D721Med (cell line): ENCODE measurements at regions not wholly inside any gene's neighbourhood (a gene's known extent, or its start where the extent isn't known, plus 50 kb on each side); places are given as distances from the start of the nearest gene placed in this dataset.

Experiments
- DNase-seq: peaks from one replicate; pipeline ENCODE4 v3.0.0; 2011; ENCODE audit warnings: low spot score; ENCODE audit not compliant: insufficient read length
- FAIRE-seq: peaks from 2 replicates; lab custom pipeline; 2011; peaks lifted over from hg19 to GRCh38; lab: Jason Lieb, UNC
- TF ChIP-seq, protein P1 (sequence below): IDR thresholded peaks from 2 replicates; pipeline ENCODE4 v1.5.1; 2012; ENCODE audit warnings: mild to moderate bottlenecking, control low read depth; ENCODE audit not compliant: insufficient read depth; ENCODE audit errors: missing control alignments

DNA sequence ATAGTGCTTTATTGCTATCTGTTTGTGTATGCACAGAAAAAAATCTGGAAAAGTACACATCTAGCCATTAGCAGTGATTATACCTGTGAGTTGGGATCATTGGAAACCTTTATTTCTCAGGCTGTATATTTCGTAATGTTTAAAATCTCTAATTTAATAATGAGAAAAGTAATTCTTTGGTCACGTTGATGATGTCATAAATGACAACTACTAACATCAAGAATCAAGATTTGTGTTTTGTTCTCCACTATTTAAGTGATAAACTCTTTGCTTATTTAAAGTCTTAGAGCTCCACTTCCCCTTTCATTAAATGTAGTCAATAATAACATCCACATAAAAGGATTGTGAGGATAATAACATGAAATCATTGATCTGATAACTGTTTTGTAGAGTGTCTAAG lies 126.2 kb downstream of the TMA16 start:
- DNase-seq (no peak), FAIRE-seq (no peak)
- TF ChIP-seq, protein P1, sequence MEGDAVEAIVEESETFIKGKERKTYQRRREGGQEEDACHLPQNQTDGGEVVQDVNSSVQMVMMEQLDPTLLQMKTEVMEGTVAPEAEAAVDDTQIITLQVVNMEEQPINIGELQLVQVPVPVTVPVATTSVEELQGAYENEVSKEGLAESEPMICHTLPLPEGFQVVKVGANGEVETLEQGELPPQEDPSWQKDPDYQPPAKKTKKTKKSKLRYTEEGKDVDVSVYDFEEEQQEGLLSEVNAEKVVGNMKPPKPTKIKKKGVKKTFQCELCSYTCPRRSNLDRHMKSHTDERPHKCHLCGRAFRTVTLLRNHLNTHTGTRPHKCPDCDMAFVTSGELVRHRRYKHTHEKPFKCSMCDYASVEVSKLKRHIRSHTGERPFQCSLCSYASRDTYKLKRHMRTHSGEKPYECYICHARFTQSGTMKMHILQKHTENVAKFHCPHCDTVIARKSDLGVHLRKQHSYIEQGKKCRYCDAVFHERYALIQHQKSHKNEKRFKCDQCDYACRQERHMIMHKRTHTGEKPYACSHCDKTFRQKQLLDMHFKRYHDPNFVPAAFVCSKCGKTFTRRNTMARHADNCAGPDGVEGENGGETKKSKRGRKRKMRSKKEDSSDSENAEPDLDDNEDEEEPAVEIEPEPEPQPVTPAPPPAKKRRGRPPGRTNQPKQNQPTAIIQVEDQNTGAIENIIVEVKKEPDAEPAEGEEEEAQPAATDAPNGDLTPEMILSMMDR = no peak

DNA sequence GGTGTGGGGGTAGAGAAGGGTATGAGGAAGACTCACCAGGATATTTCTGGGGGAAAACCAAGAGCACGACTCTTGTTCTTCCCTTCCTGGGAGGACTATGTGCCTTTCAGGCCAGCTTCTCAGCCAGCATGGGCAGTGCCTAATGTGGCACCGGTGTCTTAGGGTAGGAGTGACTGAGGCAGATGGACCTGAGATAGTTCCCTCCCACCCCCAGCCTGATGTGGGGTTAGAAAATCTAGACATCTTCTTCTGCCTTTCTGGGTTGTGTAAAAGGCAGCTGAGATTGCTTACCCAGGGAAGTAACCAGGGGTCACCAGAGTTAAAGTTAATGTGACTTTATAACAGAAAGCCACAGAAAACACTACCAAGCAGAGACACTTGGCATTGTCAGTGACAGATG lies 127.3 kb downstream of the TMA16 start:
- TF ChIP-seq, protein P1 = no peak
- FAIRE-seq (no peak), DNase-seq (no peak)

DNA sequence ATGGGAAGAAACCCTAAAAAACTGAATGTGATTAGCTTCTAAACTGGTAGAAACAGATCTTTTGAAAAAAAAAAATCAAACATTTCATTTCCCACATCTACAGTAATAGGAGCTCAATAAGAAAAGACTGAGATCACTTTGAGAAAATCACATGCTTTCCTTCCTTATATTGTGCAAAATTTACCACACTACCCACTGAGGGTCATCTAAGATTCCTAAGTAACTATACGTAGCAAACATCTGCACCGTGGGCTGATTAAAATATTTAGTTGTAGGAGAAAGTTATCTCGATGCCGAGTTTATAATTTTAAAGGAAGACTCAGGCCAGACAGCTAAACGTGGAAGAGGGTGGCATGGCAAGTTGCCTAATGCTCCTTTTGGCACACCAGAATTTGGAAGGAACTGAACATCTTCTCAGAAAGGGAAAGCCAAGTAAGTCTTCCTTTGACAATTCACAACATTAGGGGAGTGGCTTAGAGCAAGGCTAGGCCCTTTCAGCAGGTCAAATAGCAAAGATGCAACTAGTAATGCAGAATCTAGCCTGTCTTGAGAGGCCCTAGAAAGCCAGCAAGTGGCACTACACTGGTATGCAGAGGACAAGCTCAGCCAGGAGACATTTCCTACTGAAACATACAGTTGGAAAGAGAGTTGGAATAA lies 128.0 kb downstream of the TMA16 start:
- TF ChIP-seq, protein P1 = no peak
- no peak for FAIRE-seq

DNA sequence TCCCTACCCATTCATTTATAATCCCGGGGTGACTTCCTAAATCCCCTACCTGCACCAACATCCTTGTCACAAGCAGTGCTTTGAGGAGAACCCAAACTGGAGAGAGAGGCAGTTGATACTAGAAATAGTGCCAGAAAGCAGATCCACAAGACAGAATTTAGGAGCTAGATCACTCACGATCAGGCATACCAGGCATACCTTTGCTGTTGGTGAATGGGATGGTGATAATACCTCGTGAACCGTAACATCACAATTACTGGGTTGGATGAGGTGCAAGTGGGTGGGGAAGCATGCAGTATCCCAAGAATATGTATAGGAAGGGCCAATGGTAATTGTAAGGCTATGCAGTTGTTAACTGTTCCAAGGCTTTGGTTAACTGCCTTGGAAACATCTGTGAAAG lies 129.3 kb downstream of the TMA16 start:
- DNase-seq (no peak), FAIRE-seq (no peak)
- TF ChIP-seq, protein P1 = no peak

More for the DNA sequence above, 128.0 kb downstream of the TMA16 start:
- DNase-seq = no peak

DNA sequence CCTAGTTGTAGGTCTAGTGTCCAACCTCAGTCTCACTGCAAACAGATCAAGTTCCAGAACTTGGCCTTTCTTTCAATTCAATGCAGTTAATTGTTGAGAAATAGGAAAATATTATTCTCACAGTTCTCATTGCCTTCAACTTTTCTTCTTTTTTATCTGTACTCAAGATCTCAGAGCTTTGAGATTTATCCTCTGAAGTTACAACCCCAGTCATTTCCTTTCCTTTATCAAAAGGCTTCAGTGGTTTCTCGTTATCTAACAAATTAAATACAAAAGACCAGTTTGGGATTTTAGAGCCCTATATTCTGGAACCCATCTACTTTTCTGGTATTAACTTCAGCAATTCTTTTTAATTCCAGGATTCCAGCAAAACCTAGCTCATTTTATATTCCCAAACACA lies 130.2 kb downstream of the TMA16 start:
- TF ChIP-seq, protein P1 = no peak
- no peak for DNase-seq
- no peak for FAIRE-seq

DNA sequence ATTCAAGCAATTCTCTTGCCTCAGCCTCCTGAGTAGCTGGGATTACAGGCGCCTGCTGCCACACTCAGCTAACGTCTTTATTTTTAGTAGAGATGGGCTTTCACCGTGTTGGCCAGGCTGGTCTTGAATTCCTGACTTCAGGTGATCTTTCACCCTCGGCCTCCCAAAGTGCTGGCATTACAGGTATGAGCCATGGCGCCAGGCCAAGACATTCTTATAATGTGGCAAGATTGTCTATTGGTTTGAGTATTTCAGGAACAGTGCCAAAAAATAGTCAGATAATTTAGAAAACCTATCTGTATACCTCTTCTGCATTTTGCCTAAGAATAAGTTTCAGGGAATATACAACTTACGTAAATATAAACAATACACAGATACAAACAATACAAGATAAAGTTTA lies 136.8 kb downstream of the TMA16 start:
- DNase-seq (no peak), FAIRE-seq (no peak)
- TF ChIP-seq, protein P1 = no peak

DNA sequence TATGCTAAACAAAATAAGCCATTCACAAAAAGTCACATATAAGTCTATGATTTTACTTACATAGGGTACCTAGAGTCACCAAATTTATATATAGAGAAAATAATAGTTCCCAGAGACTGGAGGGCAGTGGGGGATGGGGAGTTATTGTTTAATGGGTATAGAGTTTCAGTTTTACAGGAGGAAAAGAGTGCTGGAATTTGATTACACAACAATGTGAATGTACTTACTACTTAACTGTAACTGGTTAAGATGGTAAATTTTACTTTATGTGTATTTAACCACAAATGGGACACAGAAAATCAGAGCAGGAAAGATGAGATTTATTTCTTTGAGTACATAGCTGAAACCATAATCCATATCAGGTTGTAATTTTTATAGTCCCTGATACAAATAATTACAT lies 144.4 kb downstream of the TMA16 start:
- no peak for DNase-seq
- FAIRE-seq = peak; percentile 35
- TF ChIP-seq, protein P1 = no peak
